H1 (cell line): ENCODE measurements at regions not wholly inside any gene's neighbourhood (a gene's known extent, or its start where the extent isn't known, plus 50 kb on each side); places are given as distances from the start of the nearest gene placed in this dataset.

ENCODE experiments used
- CTCF ChIA-PET: fragments of 300-600 bp; sonication (Branson Sonifier 250); formaldehyde crosslinking; loops from one replicate; lab custom pipeline; 2021; ENCODE audit not compliant: partially characterized antibody; lab: Charles Lee
- POLR2A ChIA-PET: fragments of 300-600 bp; sonication (Branson Sonifier 250); formaldehyde crosslinking; loops from one replicate; lab custom pipeline; 2021; ENCODE audit warnings: inconsistent platforms; ENCODE audit not compliant: partially characterized antibody; lab: Charles Lee
- DNase-seq, 2 experiments: peaks; one replicate each; pipeline versions ENCODE4 v3.0.0 to v3.0.0-alpha.2; 2010 to 2022; ENCODE audit warnings: low spot score in 2 of 2, low read depth in 1 of 2, mixed read lengths in 1 of 2
- FAIRE-seq: peaks from 2 replicates; lab custom pipeline; 2011; peaks lifted over from hg19 to GRCh38; lab: Jason Lieb, UNC
- H2AFZ ChIP-seq: 2 replicates; pipeline ENCODE4 v1.8.1; 2012; ENCODE audit warnings: low read length, inconsistent platforms
- H2AK5ac ChIP-seq: 2 replicates; pipeline ENCODE4 v1.6.1; 2013; ENCODE audit warnings: low read depth, low read length
- H2BK120ac ChIP-seq: replicated peaks from 2 replicates; pipeline ENCODE3; 2013; ENCODE audit warnings: low read depth, low read length, inconsistent platforms
- H2BK12ac ChIP-seq: 2 replicates; pipeline ENCODE4 v1.6.1; 2013; ENCODE audit warnings: low read depth, low read length
- H2BK15ac ChIP-seq: 2 replicates; pipeline ENCODE4 v1.6.1; 2013; ENCODE audit warnings: low read length
- H2BK20ac ChIP-seq: 2 replicates; pipeline ENCODE4 v1.6.1; 2013; ENCODE audit warnings: low read length
- H2BK5ac ChIP-seq: 2 replicates; pipeline ENCODE4 v1.6.1; 2013; ENCODE audit warnings: low read depth, low read length
- H3K14ac ChIP-seq: 2 replicates; pipeline ENCODE4 v1.6.1; 2013; ENCODE audit warnings: inconsistent platforms; ENCODE audit not compliant: insufficient read length
- H3K18ac ChIP-seq: 2 replicates; pipeline ENCODE4 v1.6.1; 2013; ENCODE audit warnings: low read length; ENCODE audit errors: extremely low read depth
- H3K23ac ChIP-seq: 2 replicates; pipeline ENCODE4 v1.6.1; 2013; ENCODE audit warnings: inconsistent platforms; ENCODE audit not compliant: insufficient read length
- H3K23me2 ChIP-seq: 2 replicates; pipeline ENCODE4 v1.6.1; 2013; ENCODE audit warnings: low read depth, low read length
- H3K27ac ChIP-seq: 2 replicates; pipeline ENCODE4 v1.6.1; 2011; ENCODE audit warnings: low read depth, low read length, inconsistent platforms
- H3K27me3 ChIP-seq, 4 experiments: replicated peaks in 1 of 4; 1 replicate in 1 of 4; 2 replicates in 3 of 4; pipeline versions ENCODE4 v1.6.1 to v1.8.1; 2011 to 2013; ENCODE audit warnings: low read length in 3 of 4, mild to moderate bottlenecking in 3 of 4, inconsistent platforms in 2 of 4, mixed read lengths in 2 of 4, moderate library complexity in 1 of 4; ENCODE audit not compliant: control insufficient read depth in 3 of 4, insufficient read depth in 3 of 4; ENCODE audit errors: extremely low read depth in 1 of 4
- H3K36me3 ChIP-seq, 4 experiments: 2 replicates each; pipeline versions ENCODE4 v1.6.1 to v1.8.1; 2011 to 2013; ENCODE audit warnings: mild to moderate bottlenecking in 4 of 4, low read length in 3 of 4, moderate library complexity in 2 of 4, control low read depth in 1 of 4, inconsistent platforms in 1 of 4; ENCODE audit not compliant: insufficient read depth in 4 of 4, control insufficient read depth in 2 of 4
- H3K4ac ChIP-seq: replicated peaks from 2 replicates; pipeline ENCODE3; 2013; ENCODE audit warnings: low read length, low read depth, mixed read lengths, inconsistent platforms; ENCODE audit not compliant: insufficient read length
- H3K4me1 ChIP-seq, 4 experiments: replicated peaks in 1 of 4; 1 replicate in 1 of 4; 2 replicates in 3 of 4; pipeline versions ENCODE4 v1.6.1 to v1.8.1; 2011 to 2013; ENCODE audit warnings: low read length in 3 of 4, inconsistent platforms in 2 of 4, mixed read lengths in 1 of 4; ENCODE audit not compliant: insufficient read depth in 4 of 4, control insufficient read depth in 3 of 4
- H3K4me2 ChIP-seq, 2 experiments: 2 replicates each; pipeline versions ENCODE4 v1.6.1 to v1.8.1; 2011 to 2013; ENCODE audit warnings: low read depth in 2 of 2, low read length in 2 of 2, control low read depth in 1 of 2, inconsistent platforms in 1 of 2, mild to moderate bottlenecking in 1 of 2; ENCODE audit not compliant: insufficient read depth in 1 of 2
- H3K4me3 ChIP-seq, 4 experiments: fragments of 200-600, 300-600 bp in 1 of 4; sonication (generic), shearing (Covaris generic), sonication (Bioruptor Twin) in 1 of 4; 2 replicates each; pipeline versions ENCODE4 v1.5.1 to v1.8.1; 2011 to 2016; ENCODE audit warnings: low read length in 4 of 4, low read depth in 3 of 4, control low read depth in 2 of 4, inconsistent platforms in 2 of 4, mild to moderate bottlenecking in 2 of 4, mixed read lengths in 1 of 4, moderate library complexity in 1 of 4; ENCODE audit not compliant: insufficient read depth in 2 of 4; ENCODE audit errors: extremely low read depth in 1 of 4
- H3K56ac ChIP-seq: replicated peaks from 2 replicates; pipeline ENCODE3; 2013; ENCODE audit warnings: low read depth, mild to moderate bottlenecking, mixed read lengths, low read length, inconsistent platforms; ENCODE audit not compliant: insufficient read length
- H3K79me1 ChIP-seq: 2 replicates; pipeline ENCODE4 v1.6.1; 2013; ENCODE audit warnings: low read depth, low read length, control low read depth
- H3K79me2 ChIP-seq, 2 experiments: 2 replicates each; pipeline versions ENCODE4 v1.6.1 to v1.8.1; 2012 to 2013; ENCODE audit warnings: low read length in 2 of 2, mild to moderate bottlenecking in 2 of 2, inconsistent platforms in 1 of 2; ENCODE audit not compliant: insufficient read depth in 2 of 2, control insufficient read depth in 1 of 2
- H3K9ac ChIP-seq, 4 experiments: replicated peaks in 1 of 4; 1 replicate in 1 of 4; 2 replicates in 3 of 4; pipeline versions ENCODE4 v1.6.1 to v1.8.1; 2011 to 2013; ENCODE audit warnings: low read depth in 3 of 4, low read length in 3 of 4, control low read depth in 2 of 4, mild to moderate bottlenecking in 2 of 4, moderate library complexity in 2 of 4, inconsistent platforms in 1 of 4; ENCODE audit errors: extremely low read depth in 1 of 4
- H3K9me3 ChIP-seq, 2 experiments: 2 replicates each; pipeline versions ENCODE4 v1.6.1 to v1.8.1; 2012 to 2013; ENCODE audit warnings: mild to moderate bottlenecking in 2 of 2, moderate library complexity in 2 of 2, control low read depth in 1 of 2, inconsistent platforms in 1 of 2, low read depth in 1 of 2, low read length in 1 of 2, mixed read lengths in 1 of 2; ENCODE audit not compliant: insufficient read depth in 2 of 2
- H4K20me1 ChIP-seq, 2 experiments: replicated peaks in 1 of 2; 2 replicates each; pipeline versions ENCODE3 to v1.8.1; 2011 to 2013; ENCODE audit warnings: inconsistent platforms in 2 of 2, low read length in 2 of 2, mild to moderate bottlenecking in 1 of 2; ENCODE audit not compliant: insufficient read depth in 2 of 2, control insufficient read depth in 1 of 2
- H4K5ac ChIP-seq: 2 replicates; pipeline ENCODE4 v1.6.1; 2013; ENCODE audit warnings: low read length, low read depth, mixed read lengths, inconsistent platforms; ENCODE audit not compliant: insufficient read length
- H4K8ac ChIP-seq: 2 replicates; pipeline ENCODE4 v1.8.0; 2013; ENCODE audit warnings: mild to moderate bottlenecking, moderate library complexity, low read length, inconsistent platforms; ENCODE audit not compliant: insufficient read depth; ENCODE audit errors: extremely low read depth
- H4K91ac ChIP-seq: replicated peaks from 2 replicates; pipeline ENCODE3; 2013; ENCODE audit warnings: low read length, mixed read lengths, inconsistent platforms; ENCODE audit not compliant: insufficient read length
- MAFK ChIP-seq: IDR thresholded peaks from 2 replicates; pipeline ENCODE4 v1.6.1; 2012; ENCODE audit warnings: low read depth, mild to moderate bottlenecking, improper control_type of control experiment, low read length
- whole genome bisulfite sequencing, 2 experiments: shearing (Covaris generic) in 1 of 2; methylation state at CpG; one replicate each; pipeline versions ENCODE4 v1.1.6 to v1.1.7; 2013 to 2015; ENCODE audit warnings: low lambda C conversion rate in 2 of 2, mixed read lengths in 2 of 2, inconsistent platforms in 1 of 2, low coverage in 1 of 2, missing lambda C conversion rate in 1 of 2; ENCODE audit not compliant: insufficient replicate concordance in 2 of 2, insufficient coverage in 1 of 2, insufficient read length in 1 of 2; ENCODE audit errors: extremely low coverage in 1 of 2, missing lambda C conversion rate in 1 of 2; 5-methylcytosine and 5-hydroxymethylcytosine counted together

DNA sequence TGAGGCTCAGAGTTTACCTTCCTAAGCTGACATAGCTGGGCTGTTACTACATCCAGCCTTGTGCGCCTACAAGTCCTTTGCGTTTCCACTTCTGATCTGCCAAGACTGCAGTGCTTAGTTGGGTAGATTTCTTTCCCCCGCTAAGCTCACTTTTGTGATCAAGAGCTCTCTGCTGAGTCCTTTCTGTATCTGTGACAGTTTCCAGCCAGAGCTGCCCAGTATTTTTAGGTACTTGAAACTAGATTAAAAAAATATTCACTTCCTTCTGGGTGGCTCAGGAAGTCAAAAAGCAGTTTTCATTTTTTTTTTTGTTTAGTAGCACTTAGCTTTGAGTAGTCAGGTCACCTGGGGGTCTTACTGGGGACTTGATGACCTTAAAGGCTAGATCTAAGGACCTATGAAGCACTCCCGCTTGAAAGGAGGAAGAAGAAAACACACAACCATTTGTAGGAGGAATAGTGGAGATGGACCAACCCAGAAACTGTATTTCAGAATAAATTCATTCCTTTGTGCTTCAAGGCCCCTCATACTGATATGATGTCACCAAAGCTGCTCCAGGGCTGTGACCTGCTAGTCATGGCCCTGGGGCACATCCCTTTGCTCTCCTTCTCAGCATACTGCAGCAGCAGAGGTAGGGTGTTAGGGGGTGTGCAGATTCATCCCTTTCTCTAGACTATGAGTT is 75.6 kb upstream of the HNF1B start:
- no peak overlapping the region for H2AK5ac ChIP-seq
- no peak overlapping the region for H3K4ac ChIP-seq
- no peak overlapping the region for H4K91ac ChIP-seq
- no peaks in the 10 kb centered on the region for H4K20me1 ChIP-seq
- no peaks in the 10 kb centered on the region; a peak in 1 of 8 replicates for H3K36me3 ChIP-seq
- no peak overlapping the region for H2BK12ac ChIP-seq
- ChIA-PET POLR2A (no interaction called here), CTCF (interaction anchor here (0.6 kb wide), 1 partner anchor 297 kb away, joined by 3 read pairs; no protein-coding TSS in a partner anchor)
- H3K56ac ChIP-seq: no peak overlapping the region
- H3K18ac ChIP-seq: no peak overlapping the region
- no peak overlapping the region for H3K9ac ChIP-seq
- H2BK15ac ChIP-seq: no peak overlapping the region
- WGBS, 2 experiments: 89% methylated on average over 4 of the region's 4 CpGs; no CpG with 5 or more reads in 1 of the 2 experiments
- no peak for FAIRE-seq
- no peaks in the 10 kb centered on the region for H3K79me1 ChIP-seq
- no peaks in the 10 kb centered on the region for H3K27me3 ChIP-seq
- DNase-seq: no peak
- no peak overlapping the region for H3K23ac ChIP-seq
- no peak overlapping the region for H4K5ac ChIP-seq
- no peak overlapping the region for H3K14ac ChIP-seq
- H2BK5ac ChIP-seq: no peak overlapping the region
- H3K4me1 ChIP-seq: no peaks in the 10 kb centered on the region
- H2BK120ac ChIP-seq: no peak overlapping the region
- no peak overlapping the region for H3K4me3 ChIP-seq
- no peak overlapping the region for H2AFZ ChIP-seq
- no peak overlapping the region for H3K4me2 ChIP-seq
- H3K79me2 ChIP-seq: no peaks in the 10 kb centered on the region
- H3K9me3 ChIP-seq: no peaks in the 10 kb centered on the region
- TF ChIP-seq MAFK: no peak
- H3K27ac ChIP-seq: no peak overlapping the region
- H3K23me2 ChIP-seq: no peaks in the 10 kb centered on the region
- no peak overlapping the region for H4K8ac ChIP-seq
- no peak overlapping the region for H2BK20ac ChIP-seq
